Activated CD8-positive, alpha-beta memory T cell treated with anti-CD3 and anti-CD28 coated beads for 48 hours (primary cell): ENCODE measurements at regions not wholly inside any gene's neighbourhood (a gene's known extent, or its start where the extent isn't known, plus 50 kb on each side); places are given as distances from the start of the nearest gene placed in this dataset.

Source experiments
- DNase-seq, 3 experiments: peaks; one replicate each; pipeline ENCODE4 v3.0.0-alpha.2; 2020; ENCODE audit warnings: low read depth in 2 of 3, low spot score in 2 of 3

- DNase-seq: no peak
These were observed 116.4 kb downstream of the TM9SF2 start for GRCh38 chr13:99617474-99618255.

- no peak for DNase-seq
These were observed 113.2 kb downstream of the TM9SF2 start for GRCh38 chr13:99614465-99614885.
